Medulla oblongata (tissue), 1 donor: ENCODE measurements at regions not wholly inside any gene's neighbourhood (a gene's known extent, or its start where the extent isn't known, plus 50 kb on each side); places are given as distances from the start of the nearest gene placed in this dataset.
"Not testable (repeated sequence)": the region's sequence is repeated elsewhere in the genome, so short reads cannot be mapped to it uniquely, and the experiment has no call there.

Experiments used
- DNase-seq: peaks from one replicate; pipeline ENCODE4 v3.0.0-alpha.2; 2015; ENCODE audit errors: extremely low spot score

DNA sequence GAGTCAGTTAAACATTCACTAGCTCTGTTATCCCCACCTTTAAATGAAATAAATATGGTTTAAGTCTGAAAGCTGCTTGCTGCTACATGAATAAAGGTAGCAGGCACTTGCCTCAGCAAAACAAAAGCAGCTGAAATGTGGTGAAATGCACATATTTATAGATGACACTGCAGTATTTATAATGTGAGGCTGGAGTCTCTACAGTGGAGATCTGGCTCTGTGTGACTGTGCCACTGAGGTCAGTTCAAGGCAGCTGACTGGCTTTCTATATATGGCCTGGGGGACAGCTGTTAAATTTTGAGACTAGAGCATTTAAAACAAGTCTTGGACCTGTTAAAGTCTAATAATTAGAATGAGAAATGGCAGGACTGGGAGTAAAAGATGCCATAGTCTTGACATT, 859.6 kb upstream of the SEMA6A start:
- no peak for DNase-seq

DNA sequence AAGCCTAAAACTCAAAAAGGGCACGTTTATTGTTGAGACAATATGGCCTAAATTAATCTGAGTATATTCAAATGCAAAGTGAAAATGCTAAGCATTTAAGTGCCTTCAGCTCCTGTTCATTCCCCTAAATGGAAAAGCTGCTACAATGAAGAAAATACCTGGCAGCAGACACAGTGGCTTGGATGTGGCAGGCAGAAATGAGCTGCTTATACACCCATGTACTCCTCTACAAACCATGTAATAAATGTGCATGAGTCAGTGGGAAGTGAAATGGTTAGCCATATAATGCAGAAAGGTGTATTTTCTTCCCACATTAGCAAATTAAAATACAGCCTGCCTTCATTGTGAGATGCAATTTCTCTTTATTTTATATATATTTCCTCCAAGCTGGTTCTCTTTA, 859.2 kb upstream of the SEMA6A start:
- no peak for DNase-seq

DNA sequence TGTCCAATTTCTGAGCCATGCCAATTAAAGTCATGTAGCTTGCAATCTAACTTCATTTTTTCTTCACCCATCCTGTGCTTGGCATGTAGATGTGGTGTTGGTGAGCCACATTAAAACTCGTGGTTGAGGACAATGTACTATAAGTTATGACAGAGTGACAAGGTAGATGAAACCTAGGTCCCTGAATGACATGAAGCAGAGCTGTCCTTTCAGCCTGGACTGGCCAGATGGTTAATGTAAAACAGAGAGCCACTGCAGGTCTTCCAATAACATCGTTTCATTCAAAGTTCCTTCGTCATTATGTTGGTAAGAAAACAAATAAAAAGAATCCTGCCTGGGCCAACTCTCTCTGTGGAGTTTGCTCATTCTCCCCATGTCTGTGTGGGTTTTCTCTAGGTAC, 856.5 kb upstream of the SEMA6A start:
- DNase-seq, result no peak

- DNase-seq, result no peak
Measured at GRCh38 chr5:117425163-117425562, 850.5 kb upstream of the SEMA6A start.

GRCh38 chr5:117424559-117424958, 849.9 kb upstream of the SEMA6A start:
- DNase-seq, result no peak

DNA sequence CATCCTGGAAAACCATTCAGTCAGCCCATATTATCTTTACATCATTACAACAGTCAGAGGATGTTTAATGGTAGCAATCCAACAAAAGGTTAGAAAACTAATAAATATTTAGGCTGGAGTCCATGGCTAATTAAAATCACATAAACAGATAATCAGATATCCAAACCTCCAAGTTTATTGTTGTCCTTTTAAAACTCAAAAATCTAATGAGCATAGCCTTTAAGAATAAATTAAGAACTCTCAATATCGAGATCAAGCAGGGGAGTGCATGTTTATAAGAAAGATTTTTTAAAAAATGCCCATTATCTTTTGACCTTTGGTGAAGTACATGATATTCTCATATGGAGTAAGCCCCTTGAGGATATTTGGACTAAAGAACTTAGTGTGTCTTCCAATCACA, 842.9 kb upstream of the SEMA6A start:
- no peak for DNase-seq

DNA sequence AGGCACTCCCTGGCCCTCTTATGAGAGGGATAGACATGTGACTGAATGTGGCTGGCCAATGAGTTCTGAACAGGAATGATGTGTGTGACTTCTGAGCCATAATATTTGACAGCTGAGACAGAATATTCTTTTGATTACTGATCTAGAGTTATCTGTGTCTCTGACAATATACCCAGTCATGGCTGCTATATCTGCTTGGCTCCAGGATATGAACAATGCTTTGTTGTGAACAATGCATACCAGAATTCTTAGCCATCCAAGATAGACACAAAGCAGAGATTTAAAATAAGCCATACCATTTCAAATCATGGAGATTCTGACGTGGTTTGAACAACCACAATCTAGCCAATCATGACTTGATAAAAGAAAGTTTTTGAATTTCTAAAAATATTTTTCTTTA, 840.3 kb upstream of the SEMA6A start:
- no peak for DNase-seq

GRCh38 chr5:117411701-117412100, 837.1 kb upstream of the SEMA6A start:
- no peak for DNase-seq

GRCh38 chr5:117405197-117405596, 830.6 kb upstream of the SEMA6A start:
- DNase-seq, result no peak

DNA sequence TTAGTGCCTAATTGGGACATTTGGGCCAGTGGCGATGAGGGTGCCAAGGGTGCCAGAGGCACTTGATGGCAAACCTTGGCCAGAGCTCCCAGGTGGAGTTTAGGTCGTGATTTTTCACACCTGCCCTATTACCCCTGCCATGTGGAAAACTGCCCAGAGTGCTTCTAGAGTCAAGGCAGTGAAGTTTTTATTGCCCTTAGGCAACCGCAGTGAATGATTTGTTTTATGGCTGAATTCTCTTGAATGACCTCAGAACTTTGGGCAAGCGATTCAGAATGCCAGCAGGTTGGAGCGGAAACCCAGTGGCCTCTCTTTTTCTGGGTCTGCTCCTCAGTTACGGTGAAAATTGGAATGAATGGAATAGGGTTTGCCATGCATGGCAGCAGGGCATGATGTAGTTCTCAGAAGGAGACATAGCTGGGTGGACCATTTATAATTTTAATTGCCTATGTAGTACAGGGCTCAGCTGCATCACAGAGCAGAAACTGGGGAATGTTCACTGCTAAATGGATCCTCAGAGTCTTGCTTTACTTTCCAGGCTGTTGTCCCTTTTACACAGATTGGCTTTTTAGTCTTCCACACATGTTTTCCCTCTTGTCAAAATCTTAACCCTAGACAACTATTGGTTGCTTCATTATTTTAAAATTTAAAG, 820.0 kb upstream of the SEMA6A start:
- DNase-seq, result peak; percentile 17

- DNase-seq, result no peak
Measured at GRCh38 chr5:117393125-117393524, 818.5 kb upstream of the SEMA6A start.

GRCh38 chr5:117380316-117380715, 805.7 kb upstream of the SEMA6A start:
- DNase-seq, result no peak

GRCh38 chr5:117379521-117379920, 804.9 kb upstream of the SEMA6A start:
- DNase-seq, result no peak

- no peak for DNase-seq
Measured at GRCh38 chr5:117376748-117377147, 802.1 kb upstream of the SEMA6A start.

DNA sequence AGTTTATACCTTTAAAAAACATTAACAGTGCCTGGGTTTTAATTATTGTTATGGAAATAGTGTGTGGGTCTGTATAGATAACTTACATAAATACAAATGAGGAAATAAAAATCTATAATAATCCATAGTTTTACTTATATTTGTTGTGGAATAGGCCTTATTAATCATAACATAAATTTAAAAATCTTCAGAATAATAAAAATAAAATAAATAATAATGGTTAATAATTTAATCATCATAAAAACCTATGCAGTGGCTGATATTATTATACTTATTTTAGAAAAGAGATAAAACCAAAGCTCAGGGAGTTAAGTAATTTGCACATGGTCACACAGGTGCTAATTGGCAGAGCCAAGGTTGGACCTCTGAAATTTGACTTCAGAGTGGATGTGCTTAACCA, 785.3 kb upstream of the SEMA6A start:
- no peak for DNase-seq

DNA sequence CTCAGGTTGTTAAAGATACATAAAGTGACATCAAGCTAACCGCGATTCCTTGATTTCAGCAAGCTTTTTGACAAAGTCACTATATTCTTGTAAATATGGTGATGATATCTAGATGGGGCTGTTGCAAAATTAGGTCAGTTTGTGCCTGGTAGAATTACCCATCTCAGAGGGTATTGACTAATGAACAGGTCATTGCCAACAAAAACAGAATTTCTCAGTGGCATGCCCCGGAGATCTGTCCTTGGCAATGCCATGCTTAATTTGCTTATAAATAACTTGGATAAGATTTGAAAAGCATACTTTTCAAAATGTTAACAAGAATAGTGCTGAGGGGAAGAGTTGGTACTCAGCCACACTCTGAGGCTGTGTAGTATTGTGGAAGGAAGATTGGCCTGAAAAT, 783.3 kb upstream of the SEMA6A start:
- DNase-seq, result peak; percentile 7

DNA sequence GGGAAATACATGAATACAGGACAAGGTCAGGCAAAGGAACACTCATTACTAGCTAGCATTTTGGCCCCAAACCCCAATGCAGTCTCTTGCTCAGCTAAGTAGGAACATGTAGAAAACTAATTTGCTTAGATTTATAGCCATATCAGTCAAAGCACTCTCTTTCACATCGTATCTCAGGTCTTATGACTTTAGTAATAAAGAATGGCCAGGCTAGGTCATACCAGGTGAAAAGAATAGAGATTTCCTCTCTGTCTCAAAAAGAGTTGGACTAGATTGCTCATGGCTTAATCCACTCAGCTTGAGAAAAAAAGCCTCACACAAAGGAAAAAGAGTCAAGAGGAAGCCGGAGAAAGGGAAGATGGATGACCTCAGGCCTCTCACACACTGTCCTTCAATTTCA, 772.7 kb upstream of the SEMA6A start:
- DNase-seq, result no peak

DNA sequence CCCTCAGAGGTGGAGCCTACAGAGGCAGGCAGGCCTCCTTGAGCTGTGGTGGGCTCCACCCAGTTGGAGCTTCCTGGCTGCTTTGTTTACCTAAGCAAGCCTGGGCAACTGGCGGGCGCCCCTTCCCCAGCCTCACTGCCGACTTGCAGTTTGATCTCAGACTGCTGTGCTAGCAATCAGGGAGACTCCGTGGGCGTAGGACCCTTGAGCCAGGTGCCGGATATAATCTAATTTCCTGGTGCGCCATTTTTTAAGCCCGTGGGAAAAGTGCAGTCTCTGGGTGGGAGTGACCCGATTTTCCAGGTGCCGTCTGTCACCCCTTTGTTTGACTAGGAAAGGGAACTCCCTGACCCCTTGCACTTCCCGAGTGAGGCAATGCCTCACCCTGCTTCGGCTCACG, 769.1 kb upstream of the SEMA6A start:
- DNase-seq, result not testable (repeated sequence)

DNA sequence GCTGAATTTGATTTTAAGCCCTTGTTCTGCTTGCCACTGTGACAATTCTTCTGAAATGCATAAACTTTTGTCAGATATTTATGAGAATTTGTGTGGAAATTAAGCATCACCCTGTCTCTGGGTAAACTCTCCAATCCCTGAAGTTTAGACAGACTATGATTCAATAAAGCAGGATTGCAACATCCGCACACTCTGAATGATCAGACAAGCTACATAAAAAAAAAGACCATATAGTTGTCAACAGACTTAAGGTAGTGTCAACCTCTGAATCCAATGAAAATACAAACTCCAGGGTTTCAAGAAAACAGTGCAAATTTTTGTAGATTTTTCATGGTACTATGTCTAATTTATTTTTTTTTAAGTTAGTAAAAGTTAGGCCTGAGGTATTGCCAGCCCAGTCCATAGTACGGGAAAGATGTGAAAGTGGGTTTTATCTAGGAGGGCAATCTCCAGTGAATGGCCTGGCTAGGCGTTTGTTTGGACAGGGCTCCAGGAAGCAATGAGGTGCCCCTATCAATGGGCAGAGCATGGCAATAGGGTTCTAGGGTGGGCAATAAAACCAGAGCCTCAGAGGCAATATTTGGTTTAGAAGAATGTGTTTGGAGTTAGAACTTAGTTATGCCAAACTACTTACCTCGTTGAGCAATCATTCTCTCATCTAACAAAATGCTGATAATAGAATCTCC, 762.6 kb upstream of the SEMA6A start:
- DNase-seq, result no peak

DNA sequence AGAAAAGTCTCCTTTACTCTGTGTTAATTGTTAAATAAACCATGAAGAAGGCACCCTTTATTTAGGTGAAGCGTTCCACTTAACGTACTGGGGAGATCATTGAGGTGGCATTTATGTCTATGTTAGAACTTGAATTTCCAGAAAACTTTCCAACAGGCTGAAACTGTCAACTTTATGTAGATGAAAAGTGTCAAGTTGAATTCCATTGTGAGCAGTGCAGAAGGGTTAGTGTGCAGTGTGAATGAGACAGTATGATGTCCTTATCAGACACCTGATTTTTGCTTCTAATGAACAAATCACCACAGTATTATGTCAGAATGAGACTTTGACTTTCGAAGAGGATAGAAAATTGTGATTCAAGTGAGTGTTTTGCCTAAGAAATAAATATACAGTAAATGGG, 761.6 kb upstream of the SEMA6A start:
- DNase-seq, result no peak

DNA sequence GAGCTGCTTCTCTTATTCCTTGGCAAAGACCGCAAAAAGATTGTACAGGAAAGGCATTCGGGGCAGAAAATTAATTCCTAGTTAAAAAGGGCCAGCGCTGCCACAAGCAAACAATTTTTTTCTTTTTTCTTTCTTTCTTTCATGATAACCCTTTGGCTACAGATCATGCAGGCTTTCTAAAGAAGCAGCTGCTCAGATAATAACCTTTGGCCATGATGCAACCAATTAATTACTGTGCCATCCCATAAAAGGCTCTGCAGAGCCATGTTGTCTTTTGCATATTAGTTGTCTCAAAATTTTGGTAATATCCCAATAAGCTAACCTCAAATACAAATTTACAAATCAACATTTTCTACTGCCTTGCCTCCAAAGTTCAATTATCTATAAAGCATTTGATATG, 758.4 kb upstream of the SEMA6A start:
- DNase-seq, result no peak

DNA sequence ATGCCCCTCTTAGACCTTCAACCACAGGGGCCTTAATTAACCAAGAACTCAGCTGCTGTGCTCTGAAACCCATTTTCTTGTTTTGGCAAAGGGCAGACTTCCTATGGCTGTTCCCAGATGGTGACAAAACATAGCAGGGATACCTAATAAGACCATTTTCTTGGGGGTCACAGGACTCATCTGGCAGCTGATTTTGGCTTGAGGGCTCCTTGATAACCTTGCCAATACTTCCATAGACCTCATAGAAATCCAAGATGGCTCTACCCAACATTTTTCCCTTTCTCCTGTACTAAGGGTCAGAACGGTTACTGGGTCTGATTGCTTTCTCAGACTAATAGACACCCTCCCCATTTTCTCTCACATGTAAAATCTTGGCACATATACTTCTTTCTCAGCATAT, 757.7 kb upstream of the SEMA6A start:
- DNase-seq, result no peak

GRCh38 chr5:117327511-117327910, 752.9 kb upstream of the SEMA6A start:
- no peak for DNase-seq

DNA sequence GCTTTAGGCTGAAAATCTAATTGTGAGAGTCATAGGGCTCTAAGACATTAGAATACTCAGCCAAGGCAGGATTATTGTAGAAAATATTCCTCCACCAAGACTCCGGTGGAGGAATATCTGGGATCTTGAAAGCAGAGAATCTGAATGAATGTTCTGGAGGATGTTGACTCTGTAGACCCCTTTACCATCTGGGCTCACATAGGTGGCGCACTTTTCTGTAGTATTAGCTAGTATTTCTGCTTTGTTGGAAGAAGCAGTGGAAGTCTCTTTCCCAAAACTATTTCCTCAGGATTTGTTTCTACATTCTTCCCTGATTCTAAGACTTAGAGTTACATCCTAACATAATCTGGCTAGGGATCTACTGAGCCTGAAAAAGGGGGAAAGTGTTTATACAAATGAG, 752.4 kb upstream of the SEMA6A start:
- DNase-seq, result no peak
